SJCRH30 (cell line): ENCODE measurements at regions not wholly inside any gene's neighbourhood (a gene's known extent, or its start where the extent isn't known, plus 50 kb on each side); places are given as distances from the start of the nearest gene placed in this dataset.

Experiments
- DNase-seq, 2 experiments: peaks; one replicate each; pipeline ENCODE4 v3.0.0-alpha.2; 2015 to 2020
- H3K27ac ChIP-seq: fragments of 250-450 bp; sonication (Bioruptor Pico); 2 replicates; pipeline ENCODE4 v1.5.1; 2020; ENCODE audit warnings: mild to moderate bottlenecking, moderate library complexity
- H3K27me3 ChIP-seq: fragments of 250-450 bp; sonication (Bioruptor Pico); 2 replicates; pipeline ENCODE4 v1.5.1; 2020; ENCODE audit warnings: mild to moderate bottlenecking, moderate library complexity
- H3K36me3 ChIP-seq: fragments of 250-450 bp; sonication (Bioruptor Pico); 2 replicates; pipeline ENCODE4 v1.5.1; 2020; ENCODE audit warnings: mild to moderate bottlenecking, moderate library complexity
- H3K4me1 ChIP-seq: fragments of 250-450 bp; sonication (Bioruptor Pico); 2 replicates; pipeline ENCODE4 v1.5.1; 2020; ENCODE audit warnings: mild to moderate bottlenecking, moderate library complexity
- H3K4me3 ChIP-seq: fragments of 250-450 bp; sonication (Bioruptor Pico); 2 replicates; pipeline ENCODE4 v1.5.1; 2020; ENCODE audit warnings: mild to moderate bottlenecking, moderate library complexity
- H3K9me3 ChIP-seq: fragments of 250-450 bp; sonication (Bioruptor Pico); replicated peaks from 2 replicates; pipeline ENCODE4 v1.5.1; 2020; ENCODE audit warnings: mild to moderate bottlenecking, moderate library complexity

GRCh38 chr4:63460075-63460474 is 949.2 kb downstream of the TECRL start:
- Histone ChIP-seq H3K4me3 (no peak overlapping the region), H3K4me1 (no peaks in the 10 kb centered on the region), H3K9me3 (no peaks in the 10 kb centered on the region), H3K27ac (no peak overlapping the region), H3K27me3 (no peaks in the 10 kb centered on the region), H3K36me3 (no peaks in the 10 kb centered on the region)
- DNase-seq, result peak; percentile 11 to 26

- H3K9me3 ChIP-seq, result no peaks in the 10 kb centered on the region
- H3K27ac ChIP-seq, result no peak overlapping the region
- H3K27me3 ChIP-seq, result no peaks in the 10 kb centered on the region
- no peaks in the 10 kb centered on the region for H3K4me1 ChIP-seq
- H3K4me3 ChIP-seq, result no peak overlapping the region
- H3K36me3 ChIP-seq, result no peaks in the 10 kb centered on the region
- DNase-seq, result no peak
These were observed 949.9 kb downstream of the TECRL start for GRCh38 chr4:63459329-63459728.

GRCh38 chr4:63458010-63458409 is 951.2 kb downstream of the TECRL start:
- H3K4me3 ChIP-seq, result no peak overlapping the region
- no peaks in the 10 kb centered on the region for H3K9me3 ChIP-seq
- no peak overlapping the region for H3K27ac ChIP-seq
- H3K36me3 ChIP-seq, result no peaks in the 10 kb centered on the region
- no peaks in the 10 kb centered on the region for H3K27me3 ChIP-seq
- no peaks in the 10 kb centered on the region for H3K4me1 ChIP-seq
- DNase-seq, result no peak

GRCh38 chr4:63440236-63440635 is 969.0 kb downstream of the TECRL start:
- no peak overlapping the region for H3K27ac ChIP-seq
- DNase-seq, result no peak
- no peak overlapping the region for H3K4me3 ChIP-seq
- no peaks in the 10 kb centered on the region for H3K9me3 ChIP-seq
- H3K36me3 ChIP-seq, result no peaks in the 10 kb centered on the region
- H3K4me1 ChIP-seq, result no peaks in the 10 kb centered on the region
- no peaks in the 10 kb centered on the region for H3K27me3 ChIP-seq

- no peak for DNase-seq
- Histone ChIP-seq H3K27me3 (no peaks in the 10 kb centered on the region), H3K4me1 (no peaks in the 10 kb centered on the region), H3K4me3 (no peak overlapping the region), H3K27ac (no peak overlapping the region), H3K36me3 (no peaks in the 10 kb centered on the region), H3K9me3 (no peaks in the 10 kb centered on the region)
These were observed 979.1 kb downstream of the TECRL start for GRCh38 chr4:63430105-63430504.

GRCh38 chr4:63396269-63396668 is 1013.0 kb downstream of the TECRL start:
- H3K9me3 ChIP-seq, result no peaks in the 10 kb centered on the region
- no peaks in the 10 kb centered on the region for H3K27me3 ChIP-seq
- H3K4me1 ChIP-seq, result no peaks in the 10 kb centered on the region
- no peak overlapping the region for H3K4me3 ChIP-seq
- no peak overlapping the region for H3K27ac ChIP-seq
- no peak for DNase-seq
- no peaks in the 10 kb centered on the region for H3K36me3 ChIP-seq

- no peaks in the 10 kb centered on the region for H3K27me3 ChIP-seq
- no peak for DNase-seq
- H3K4me1 ChIP-seq, result no peaks in the 10 kb centered on the region
- H3K27ac ChIP-seq, result no peak overlapping the region
- H3K4me3 ChIP-seq, result no peak overlapping the region
- H3K36me3 ChIP-seq, result no peaks in the 10 kb centered on the region
- no peaks in the 10 kb centered on the region for H3K9me3 ChIP-seq
These were observed 1015.7 kb downstream of the TECRL start for GRCh38 chr4:63393544-63393943.

- no peak for DNase-seq
- H3K27ac ChIP-seq, result no peak overlapping the region
- H3K4me1 ChIP-seq, result no peaks in the 10 kb centered on the region
- H3K36me3 ChIP-seq, result no peaks in the 10 kb centered on the region
- H3K4me3 ChIP-seq, result no peak overlapping the region
- H3K9me3 ChIP-seq, result no peaks in the 10 kb centered on the region
- H3K27me3 ChIP-seq, result no peaks in the 10 kb centered on the region
These were observed 1029.3 kb downstream of the TECRL start for GRCh38 chr4:63379750-63380522.

- Histone ChIP-seq H3K27ac (no peak overlapping the region), H3K4me3 (no peak overlapping the region), H3K36me3 (no peaks in the 10 kb centered on the region), H3K27me3 (no peaks in the 10 kb centered on the region), H3K9me3 (no peaks in the 10 kb centered on the region), H3K4me1 (no peaks in the 10 kb centered on the region; the same call in 1 of the 2 replicates)
- DNase-seq, result no peak
These were observed 1038.2 kb downstream of the TECRL start for GRCh38 chr4:63371001-63371400.

- Histone ChIP-seq H3K27me3 (no peaks in the 10 kb centered on the region), H3K4me3 (no peak overlapping the region), H3K9me3 (no peaks in the 10 kb centered on the region), H3K36me3 (no peaks in the 10 kb centered on the region), H3K27ac (no peak overlapping the region), H3K4me1 (no peaks in the 10 kb centered on the region)
- DNase-seq, result no peak
These were observed 1047.6 kb downstream of the TECRL start for GRCh38 chr4:63361628-63362027.

- Histone ChIP-seq H3K4me3 (no peak overlapping the region), H3K27ac (no peak overlapping the region), H3K9me3 (no peaks in the 10 kb centered on the region), H3K4me1 (no peaks in the 10 kb centered on the region), H3K27me3 (no peaks in the 10 kb centered on the region), H3K36me3 (no peaks in the 10 kb centered on the region)
- no peak for DNase-seq
These were observed 1048.2 kb downstream of the TECRL start for GRCh38 chr4:63361066-63361465.

GRCh38 chr4:63349674-63350025 is 1059.6 kb downstream of the TECRL start:
- Histone ChIP-seq H3K27ac (no peak overlapping the region), H3K36me3 (no peaks in the 10 kb centered on the region), H3K4me1 (no peaks in the 10 kb centered on the region), H3K9me3 (no peaks in the 10 kb centered on the region; the same call in 1 of the 2 replicates), H3K4me3 (no peak overlapping the region), H3K27me3 (no peaks in the 10 kb centered on the region)
- DNase-seq, result no peak

- no peak overlapping the region for H3K4me3 ChIP-seq
- no peak for DNase-seq
- H3K36me3 ChIP-seq, result no peaks in the 10 kb centered on the region
- no peaks in the 10 kb centered on the region for H3K27me3 ChIP-seq
- H3K4me1 ChIP-seq, result no peaks in the 10 kb centered on the region
- no peak overlapping the region for H3K27ac ChIP-seq
- no peaks in the 10 kb centered on the region; the same call in 1 of the 2 replicates for H3K9me3 ChIP-seq
These were observed 1060.2 kb downstream of the TECRL start for GRCh38 chr4:63348735-63349673.

- H3K27me3 ChIP-seq, result no peaks in the 10 kb centered on the region
- no peaks in the 10 kb centered on the region for H3K36me3 ChIP-seq
- no peak for DNase-seq
- H3K4me1 ChIP-seq, result no peaks in the 10 kb centered on the region
- no peak overlapping the region for H3K4me3 ChIP-seq
- no peaks in the 10 kb centered on the region for H3K9me3 ChIP-seq
- H3K27ac ChIP-seq, result no peak overlapping the region
These were observed 1084.1 kb downstream of the TECRL start for GRCh38 chr4:63325140-63325539.

- no peaks in the 10 kb centered on the region for H3K27me3 ChIP-seq
- H3K4me1 ChIP-seq, result no peaks in the 10 kb centered on the region
- H3K27ac ChIP-seq, result no peak overlapping the region
- no peak for DNase-seq
- no peak overlapping the region for H3K4me3 ChIP-seq
- H3K36me3 ChIP-seq, result no peaks in the 10 kb centered on the region
- no peaks in the 10 kb centered on the region for H3K9me3 ChIP-seq
These were observed 1092.6 kb downstream of the TECRL start for GRCh38 chr4:63316633-63317032.
